Astrocyte of the cerebellum (primary cell): ENCODE measurements at regions not wholly inside any gene's neighbourhood (a gene's known extent, or its start where the extent isn't known, plus 50 kb on each side); places are given as distances from the start of the nearest gene placed in this dataset.

ENCODE experiments used
- DNase-seq: peaks from one replicate; pipeline ENCODE4 v3.0.0-alpha.2; 2011; ENCODE audit warnings: low read depth
- H3K4me3 ChIP-seq: 2 replicates; pipeline ENCODE4 v1.5.1; 2011; ENCODE audit warnings: mild to moderate bottlenecking, low read depth, low read length, moderate library complexity
- CTCF ChIP-seq: IDR thresholded peaks from 2 replicates; pipeline ENCODE4 v1.5.1; 2012; ENCODE audit warnings: low read length, low read depth, moderate library complexity, mild to moderate bottlenecking; ENCODE audit errors: missing control alignments
- in situ Hi-C: cut with HindIII; loops from 2 replicates; pipeline ENCODE4 v1.10.0; 2017; ENCODE audit warnings: low sequenced_read_pairs

GRCh38 chr2:129458006-129458405 is 521.5 kb upstream of the RAB6C start:
- no peak for TF ChIP-seq CTCF
- DNase-seq: no peak
- in situ Hi-C loops: no loop called here
- H3K4me3 ChIP-seq: no peak overlapping the region

- in situ Hi-C loops: no loop called here
- DNase-seq: no peak
- TF ChIP-seq CTCF: no peak
- H3K4me3 ChIP-seq: no peak overlapping the region
These were observed 521.0 kb upstream of the RAB6C start for GRCh38 chr2:129458436-129458835.

GRCh38 chr2:129459200-129459876 is 520.1 kb upstream of the RAB6C start:
- DNase-seq: no peak
- no peak overlapping the region for H3K4me3 ChIP-seq
- in situ Hi-C loops: no loop called here
- no peak for TF ChIP-seq CTCF

- in situ Hi-C loops: no loop called here
- no peak for DNase-seq
- H3K4me3 ChIP-seq: no peak overlapping the region
- TF ChIP-seq CTCF: no peak
These were observed 519.6 kb upstream of the RAB6C start for GRCh38 chr2:129459881-129460280.

GRCh38 chr2:129460299-129461198 is 518.9 kb upstream of the RAB6C start:
- H3K4me3 ChIP-seq: no peak overlapping the region
- TF ChIP-seq CTCF: no peak
- in situ Hi-C loops: no loop called here
- no peak for DNase-seq

GRCh38 chr2:129462349-129462748 is 517.1 kb upstream of the RAB6C start:
- TF ChIP-seq CTCF: no peak
- in situ Hi-C loops: no loop called here

More at GRCh38 chr2:129462349-129462748, 517.1 kb upstream of the RAB6C start:
- no peak for DNase-seq
- H3K4me3 ChIP-seq: no peak overlapping the region
